Keratinocyte (primary cell): ENCODE measurements at regions not wholly inside any gene's neighbourhood (a gene's known extent, or its start where the extent isn't known, plus 50 kb on each side); places are given as distances from the start of the nearest gene placed in this dataset.

Source experiments
- DNase-seq: peaks from one replicate; pipeline ENCODE4 v3.0.0-alpha.2; 2011; ENCODE audit warnings: low read depth, missing footprints, low spot score
- FAIRE-seq: peaks from 2 replicates; lab custom pipeline; 2011; peaks lifted over from hg19 to GRCh38; lab: Jason Lieb, UNC
- H2AFZ ChIP-seq: 2 replicates; pipeline ENCODE4 v1.6.0; 2012; ENCODE audit warnings: low read length, control low read depth, inconsistent platforms; ENCODE audit not compliant: control insufficient read depth
- H3K27ac ChIP-seq: 2 replicates; pipeline ENCODE4 v1.5.1; 2011; ENCODE audit warnings: low read length; ENCODE audit not compliant: control insufficient read depth, insufficient read depth
- H3K27me3 ChIP-seq: 3 replicates; pipeline ENCODE4 v1.6.0; 2011; ENCODE audit warnings: low read length; ENCODE audit not compliant: control insufficient read depth, insufficient read depth; ENCODE audit errors: extremely low read depth
- H3K36me3 ChIP-seq, 2 experiments: 2 replicates in 1 of 2; 3 replicates in 1 of 2; pipeline ENCODE4 v1.5.1; 2011; ENCODE audit warnings: low read length in 2 of 2, mild to moderate bottlenecking in 1 of 2; ENCODE audit not compliant: control insufficient read depth in 2 of 2, insufficient read depth in 2 of 2; ENCODE audit errors: extremely low read depth in 1 of 2
- H3K4me1 ChIP-seq: 3 replicates; pipeline ENCODE4 v1.5.1; 2011; ENCODE audit warnings: low read length; ENCODE audit not compliant: control insufficient read depth, insufficient read depth; ENCODE audit errors: extremely low read depth
- H3K4me2 ChIP-seq: 3 replicates; pipeline ENCODE4 v1.6.0; 2011; ENCODE audit warnings: low read depth, low read length; ENCODE audit not compliant: control insufficient read depth, insufficient read depth; ENCODE audit errors: extremely low read depth
- H3K4me3 ChIP-seq, 3 experiments: fragments of 200-600 bp in 1 of 3; sonication (generic) in 1 of 3; 2 replicates in 2 of 3; 3 replicates in 1 of 3; pipeline ENCODE4 v1.5.1; 2011 to 2016; ENCODE audit warnings: low read length in 3 of 3, mild to moderate bottlenecking in 3 of 3, control low read depth in 2 of 3, inconsistent platforms in 1 of 3, low read depth in 1 of 3, mixed read lengths in 1 of 3, mixed run types in 1 of 3, moderate library complexity in 1 of 3; ENCODE audit not compliant: control insufficient read depth in 2 of 3, insufficient read depth in 2 of 3; ENCODE audit errors: extremely low read depth in 1 of 3
- H3K79me2 ChIP-seq: 2 replicates; pipeline ENCODE4 v1.6.0; 2012; ENCODE audit warnings: low read length; ENCODE audit not compliant: control insufficient read depth, insufficient read depth
- H3K9ac ChIP-seq: 3 replicates; pipeline ENCODE4 v1.6.0; 2011; ENCODE audit warnings: low read length; ENCODE audit not compliant: control insufficient read depth, insufficient read depth; ENCODE audit errors: extremely low read depth
- H3K9me1 ChIP-seq: 3 replicates; pipeline ENCODE4 v1.6.0; 2011; ENCODE audit warnings: low read length; ENCODE audit not compliant: control insufficient read depth, insufficient read depth; ENCODE audit errors: extremely low read depth
- H3K9me3 ChIP-seq: 2 replicates; pipeline ENCODE4 v1.5.1; 2012; ENCODE audit warnings: low read depth, low read length; ENCODE audit not compliant: control insufficient read depth
- H4K20me1 ChIP-seq: 3 replicates; pipeline ENCODE4 v1.6.0; 2011; ENCODE audit warnings: low read length; ENCODE audit not compliant: control insufficient read depth, insufficient read depth; ENCODE audit errors: extremely low read depth
- EZH2 ChIP-seq: IDR thresholded peaks from one replicate; pipeline ENCODE4 v1.6.1; 2012; ENCODE audit warnings: inconsistent platforms, mild to moderate bottlenecking, low read length, moderate library complexity
- dilution Hi-C: fragments of 300-500 bp; cut with MboI; formaldehyde crosslinking; loops from one replicate; pipeline ENCODE4 v1.7.0; 2020; ENCODE audit warnings: low sequenced_read_pairs; ENCODE audit not compliant: extremely low pct_ligation_motif_present
- TF ChIP-seq, protein P1 (sequence below), 3 experiments: IDR thresholded peaks in 1 of 3; conservative IDR thresholded peaks in 1 of 3; optimal IDR thresholded peaks in 1 of 3; 2 replicates in 2 of 3; 3 replicates in 1 of 3; pipeline versions ENCODE3 to v1.5.1; 2011; ENCODE audit warnings: low read length in 3 of 3, mild to moderate bottlenecking in 3 of 3, moderate library complexity in 2 of 3, control low read depth in 1 of 3, inconsistent platforms in 1 of 3; ENCODE audit not compliant: insufficient read depth in 2 of 3; ENCODE audit errors: extremely low read depth in 1 of 3

DNA sequence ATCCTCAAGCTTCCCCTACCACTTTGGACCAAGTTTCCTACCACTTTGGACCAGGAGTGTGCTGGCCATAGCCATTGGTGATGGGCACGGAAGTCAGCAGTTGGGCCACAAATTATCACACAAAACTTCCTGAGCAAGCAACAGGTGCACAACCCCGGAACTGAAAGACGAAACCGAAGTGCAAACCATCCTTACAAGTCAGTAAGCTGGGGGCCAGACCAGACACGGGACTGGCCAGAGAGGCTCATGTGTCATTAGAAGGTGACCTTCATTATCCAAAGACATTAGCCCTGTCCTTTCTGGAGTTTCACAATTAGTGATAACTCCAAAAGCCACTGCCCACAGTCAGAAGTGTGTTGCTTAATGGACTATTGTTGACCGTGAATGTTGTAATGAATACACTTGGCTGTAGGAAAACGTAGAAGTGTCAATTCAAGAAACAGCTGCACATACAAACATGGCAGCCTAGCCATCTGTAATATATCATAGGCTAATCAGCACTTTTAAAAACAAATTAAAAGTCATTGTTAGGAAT, 244.1 kb upstream of the IRS2 start:
- Histone ChIP-seq H3K79me2 (no peaks in the 10 kb centered on the region), H3K9ac (no peak overlapping the region), H3K36me3 (no peaks in the 10 kb centered on the region), H3K27ac (no peak overlapping the region), H2AFZ (no peak overlapping the region), H4K20me1 (no peaks in the 10 kb centered on the region), H3K4me1 (no peaks in the 10 kb centered on the region), H3K9me3 (no peaks in the 10 kb centered on the region), H3K27me3 (no peaks in the 10 kb centered on the region), H3K4me2 (no peak overlapping the region), H3K9me1 (no peaks in the 10 kb centered on the region), H3K4me3 (no peak overlapping the region)
- no peak for TF ChIP-seq EZH2
- TF ChIP-seq, protein P1, sequence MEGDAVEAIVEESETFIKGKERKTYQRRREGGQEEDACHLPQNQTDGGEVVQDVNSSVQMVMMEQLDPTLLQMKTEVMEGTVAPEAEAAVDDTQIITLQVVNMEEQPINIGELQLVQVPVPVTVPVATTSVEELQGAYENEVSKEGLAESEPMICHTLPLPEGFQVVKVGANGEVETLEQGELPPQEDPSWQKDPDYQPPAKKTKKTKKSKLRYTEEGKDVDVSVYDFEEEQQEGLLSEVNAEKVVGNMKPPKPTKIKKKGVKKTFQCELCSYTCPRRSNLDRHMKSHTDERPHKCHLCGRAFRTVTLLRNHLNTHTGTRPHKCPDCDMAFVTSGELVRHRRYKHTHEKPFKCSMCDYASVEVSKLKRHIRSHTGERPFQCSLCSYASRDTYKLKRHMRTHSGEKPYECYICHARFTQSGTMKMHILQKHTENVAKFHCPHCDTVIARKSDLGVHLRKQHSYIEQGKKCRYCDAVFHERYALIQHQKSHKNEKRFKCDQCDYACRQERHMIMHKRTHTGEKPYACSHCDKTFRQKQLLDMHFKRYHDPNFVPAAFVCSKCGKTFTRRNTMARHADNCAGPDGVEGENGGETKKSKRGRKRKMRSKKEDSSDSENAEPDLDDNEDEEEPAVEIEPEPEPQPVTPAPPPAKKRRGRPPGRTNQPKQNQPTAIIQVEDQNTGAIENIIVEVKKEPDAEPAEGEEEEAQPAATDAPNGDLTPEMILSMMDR (optimal IDR thresholded peaks at IDR 0.05 in 1 of 3, IDR thresholded peaks at IDR 0.05 in 1 of 3, conservative IDR thresholded peaks at IDR 0.05 in 1 of 3; ENCODE audit: extremely low read depth in 1 of 3, insufficient read depth in 2 of 3, low read length in 3 of 3), result no peak
- FAIRE-seq (no peak), DNase-seq (no peak)
- dilution Hi-C loops, result no loop called here

DNA sequence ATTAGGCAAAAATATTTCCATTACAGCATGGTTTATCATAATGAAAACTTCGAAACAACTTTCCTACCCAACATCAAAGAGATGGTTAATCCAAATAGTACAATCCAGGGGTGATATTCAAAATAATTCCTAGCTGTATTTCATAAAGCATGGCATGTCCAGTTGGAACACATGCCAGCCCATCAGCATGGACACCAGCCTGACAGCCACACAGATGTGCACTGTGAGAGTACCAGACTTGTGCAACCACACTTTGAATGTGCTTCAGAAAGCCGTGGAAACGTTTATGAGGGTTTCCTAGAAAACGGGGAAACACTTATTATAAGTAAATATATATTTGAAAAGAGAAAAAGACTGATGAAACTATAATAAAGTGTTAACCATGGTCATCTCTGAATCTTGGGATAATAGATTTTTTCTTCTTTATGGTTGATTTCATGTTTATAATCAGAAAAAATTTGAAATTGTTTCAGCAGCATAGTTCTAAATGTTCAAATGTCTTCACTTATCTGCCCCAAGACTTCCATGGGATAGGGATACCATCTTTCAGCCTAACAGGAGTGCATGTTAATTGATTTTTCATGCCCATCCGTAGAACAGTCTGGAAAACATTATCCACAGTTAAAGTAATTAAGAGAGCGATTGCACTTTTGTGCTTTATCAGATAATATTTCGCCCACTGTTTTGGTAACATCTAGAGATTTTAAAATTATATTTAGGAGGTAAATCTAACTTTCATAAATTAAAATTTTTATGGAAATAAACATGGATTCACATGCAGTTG, 242.6 kb upstream of the IRS2 start:
- no peak for TF ChIP-seq EZH2
- TF ChIP-seq, protein P1 (optimal IDR thresholded peaks at IDR 0.05 in 1 of 3, IDR thresholded peaks at IDR 0.05 in 1 of 3, conservative IDR thresholded peaks at IDR 0.05 in 1 of 3; ENCODE audit: extremely low read depth in 1 of 3, insufficient read depth in 2 of 3, low read length in 3 of 3), result no peak
- FAIRE-seq (no peak), DNase-seq (no peak)
- Histone ChIP-seq H3K36me3 (no peaks in the 10 kb centered on the region), H3K4me1 (no peaks in the 10 kb centered on the region), H3K79me2 (no peaks in the 10 kb centered on the region), H3K9me1 (no peaks in the 10 kb centered on the region), H3K9ac (no peak overlapping the region), H3K9me3 (no peaks in the 10 kb centered on the region), H3K4me3 (no peak overlapping the region), H3K4me2 (no peak overlapping the region), H3K27ac (no peak overlapping the region), H3K27me3 (no peaks in the 10 kb centered on the region), H4K20me1 (no peaks in the 10 kb centered on the region), H2AFZ (no peak overlapping the region)
- dilution Hi-C loops, result no loop called here
